ENCODE measurements at regions not wholly inside any gene's neighbourhood (a gene's known extent, or its start where the extent isn't known, plus 50 kb on each side); places are given as distances from the start of the nearest gene placed in this dataset.

DNA sequence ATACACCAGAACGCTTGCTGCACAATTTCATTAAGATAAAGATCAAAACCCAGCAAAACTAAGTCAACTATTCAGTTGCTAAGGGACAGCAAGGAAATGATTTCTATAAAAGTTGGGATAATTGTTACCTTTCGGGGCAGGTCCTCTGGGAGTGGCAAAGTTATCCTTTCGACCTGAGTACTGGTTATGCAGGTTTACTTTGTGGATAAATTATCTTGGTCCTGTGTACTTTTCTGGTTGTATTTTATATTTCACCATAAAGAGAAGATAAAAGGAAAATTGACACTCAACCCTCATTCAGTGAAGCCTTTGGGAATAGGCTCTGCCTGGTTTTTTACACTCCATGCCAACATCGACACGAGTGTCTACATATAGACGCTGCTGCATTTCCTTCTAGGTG lies 146.5 kb downstream of the SYK start:
- DNase-seq: no peak

DNA sequence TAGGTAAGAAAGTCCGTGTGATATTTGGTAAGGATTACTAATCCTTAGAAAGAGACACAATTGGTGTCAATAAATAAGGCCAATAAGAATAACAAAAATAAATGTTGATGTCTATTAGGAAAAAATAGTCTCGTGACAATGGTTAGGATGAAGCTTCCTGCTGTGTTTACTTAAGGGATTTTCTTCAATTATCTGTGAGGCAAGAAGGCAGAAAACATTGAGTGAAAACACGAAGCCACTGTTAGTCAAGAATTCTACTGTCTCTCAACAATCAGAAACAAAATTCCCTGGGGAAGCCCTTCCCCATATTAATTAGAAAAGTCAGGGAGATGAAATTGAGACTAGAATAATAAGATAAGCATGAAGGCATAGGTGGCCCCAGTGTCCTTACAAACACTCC lies 149.0 kb downstream of the SYK start:
- no peak for DNase-seq

DNA sequence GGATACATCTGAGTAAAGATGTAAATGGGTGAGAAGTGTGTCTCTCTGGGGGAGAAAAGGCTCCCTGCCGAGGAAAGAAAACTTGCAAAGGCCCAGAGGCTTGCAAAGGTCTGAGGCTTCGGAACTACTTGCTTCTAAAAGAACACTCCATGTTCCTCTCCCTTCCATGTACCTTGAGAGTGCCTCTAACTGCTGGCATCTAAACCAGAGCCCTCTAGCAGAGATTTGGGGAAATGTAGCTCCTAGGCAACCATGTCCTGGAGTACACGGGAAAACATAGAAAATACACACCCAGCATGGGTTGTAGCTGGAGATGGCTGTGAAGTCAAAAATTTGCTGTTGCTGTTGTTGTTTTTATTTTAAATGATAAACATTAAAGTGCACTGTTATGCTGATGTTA lies 151.6 kb downstream of the SYK start:
- no peak for DNase-seq

DNA sequence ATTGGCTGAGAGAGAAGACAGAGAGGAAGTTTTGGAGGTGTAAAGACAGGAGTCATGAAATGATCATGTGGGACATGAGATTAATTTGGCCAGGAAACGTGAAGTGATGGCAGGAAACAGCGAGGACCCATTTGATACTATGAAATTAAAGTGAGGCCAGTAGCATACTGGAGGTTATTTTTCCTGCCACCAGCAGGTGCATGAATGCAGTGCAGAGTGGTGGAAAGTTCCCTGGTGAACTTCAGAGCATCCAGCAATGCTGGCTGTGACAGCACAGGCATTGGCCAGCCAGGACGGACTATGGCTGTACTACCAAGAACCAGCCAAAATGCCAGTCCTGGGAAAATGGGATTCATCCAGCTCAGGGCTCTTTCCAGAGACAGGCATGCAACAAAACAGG lies 152.2 kb downstream of the SYK start:
- no peak for DNase-seq

DNA sequence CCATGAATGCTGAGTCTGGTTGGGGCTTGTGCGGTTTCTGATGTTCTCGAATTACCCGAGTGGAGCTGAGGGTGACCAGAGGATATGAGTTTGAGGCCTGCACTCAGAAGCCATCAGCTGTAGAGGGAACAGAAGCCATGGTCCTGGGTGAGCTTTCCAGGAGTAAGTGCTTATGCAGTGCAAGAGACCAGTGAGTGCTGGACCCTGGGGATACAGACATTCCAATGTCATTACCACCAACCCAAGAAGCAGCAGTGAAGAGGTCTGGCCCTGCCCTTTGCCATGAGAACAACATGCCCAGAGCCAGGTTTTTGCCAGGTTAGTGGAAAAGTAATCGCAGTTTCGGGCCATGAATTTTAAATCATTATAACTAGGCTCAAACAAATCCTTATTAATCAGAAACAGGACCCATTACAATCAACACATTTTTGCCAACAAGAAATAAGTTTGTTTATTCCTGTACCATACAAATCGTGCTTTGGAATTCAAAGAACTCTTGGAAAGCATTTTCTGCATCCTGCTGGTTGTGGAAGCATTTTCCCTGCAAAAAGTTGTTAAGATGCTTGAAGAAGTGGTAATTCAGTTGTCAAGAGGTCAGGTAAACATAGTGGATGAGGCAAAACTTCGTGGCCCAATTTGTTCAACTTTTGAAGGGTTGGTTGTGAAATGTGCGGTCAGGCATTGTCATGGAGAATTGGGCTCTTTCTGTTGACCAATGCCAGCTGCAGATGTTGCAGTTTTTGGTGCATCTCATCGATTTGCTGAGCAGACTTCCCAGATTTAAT lies 154.6 kb downstream of the SYK start:
- no peak for DNase-seq

DNA sequence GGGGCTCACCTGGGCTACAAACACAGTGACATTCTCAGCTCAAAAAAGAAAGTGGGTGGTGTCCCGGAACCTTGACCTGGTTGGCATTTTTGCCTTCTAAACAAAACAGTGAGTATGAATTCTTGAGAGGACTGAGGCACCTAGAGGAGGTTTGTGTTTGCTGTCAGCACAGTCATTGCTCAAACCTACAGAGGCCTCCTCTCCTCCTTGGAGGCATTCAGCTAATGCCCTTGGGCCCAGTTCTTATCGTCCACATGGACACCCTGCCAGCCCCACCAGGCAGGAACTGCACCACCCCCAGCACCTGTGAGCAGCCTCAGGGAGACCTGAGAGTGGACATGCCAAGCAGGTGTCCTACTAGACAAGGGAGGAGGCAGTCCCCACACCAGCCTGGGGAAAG lies 156.7 kb downstream of the SYK start:
- DNase-seq: no peak

DNA sequence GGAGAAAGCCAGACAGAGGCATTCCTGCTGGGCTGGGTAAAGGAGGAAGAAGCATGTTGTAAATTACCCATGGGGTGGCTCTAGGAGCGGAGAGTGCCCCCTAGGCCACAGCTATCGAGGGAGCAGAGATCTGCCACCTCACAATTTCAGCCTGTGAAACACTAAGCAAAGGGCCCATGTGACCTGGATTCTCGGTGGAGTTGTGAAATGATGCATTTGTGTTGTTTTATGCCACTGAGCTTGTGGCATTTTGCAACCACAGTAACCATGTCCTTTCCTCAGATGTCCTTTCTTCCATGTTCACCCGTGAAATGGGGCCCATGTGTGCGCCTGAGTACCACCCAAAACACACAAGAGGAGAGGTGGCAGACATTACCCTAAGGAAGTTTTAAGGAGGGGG lies 159.3 kb downstream of the SYK start:
- no peak for DNase-seq

DNA sequence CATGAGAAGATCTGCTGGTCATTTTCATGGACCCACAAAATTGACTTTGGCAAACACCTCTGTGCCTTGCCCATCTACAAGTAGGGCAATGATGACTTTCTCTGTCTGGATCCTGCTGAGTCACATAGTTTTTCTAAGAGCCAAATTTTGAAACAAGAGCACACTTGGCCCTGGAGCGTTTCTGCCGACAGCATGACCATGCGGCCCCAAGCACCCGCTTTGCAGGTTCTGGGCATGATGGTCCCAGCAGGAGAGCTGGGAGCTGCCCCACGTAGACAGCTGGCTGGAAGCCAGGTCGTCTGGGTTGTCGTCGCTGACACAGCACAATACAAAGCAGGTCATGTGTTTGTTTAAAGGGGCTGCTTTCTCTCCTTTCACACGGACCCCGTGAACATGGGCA lies 159.8 kb downstream of the SYK start:
- no peak for DNase-seq

DNA sequence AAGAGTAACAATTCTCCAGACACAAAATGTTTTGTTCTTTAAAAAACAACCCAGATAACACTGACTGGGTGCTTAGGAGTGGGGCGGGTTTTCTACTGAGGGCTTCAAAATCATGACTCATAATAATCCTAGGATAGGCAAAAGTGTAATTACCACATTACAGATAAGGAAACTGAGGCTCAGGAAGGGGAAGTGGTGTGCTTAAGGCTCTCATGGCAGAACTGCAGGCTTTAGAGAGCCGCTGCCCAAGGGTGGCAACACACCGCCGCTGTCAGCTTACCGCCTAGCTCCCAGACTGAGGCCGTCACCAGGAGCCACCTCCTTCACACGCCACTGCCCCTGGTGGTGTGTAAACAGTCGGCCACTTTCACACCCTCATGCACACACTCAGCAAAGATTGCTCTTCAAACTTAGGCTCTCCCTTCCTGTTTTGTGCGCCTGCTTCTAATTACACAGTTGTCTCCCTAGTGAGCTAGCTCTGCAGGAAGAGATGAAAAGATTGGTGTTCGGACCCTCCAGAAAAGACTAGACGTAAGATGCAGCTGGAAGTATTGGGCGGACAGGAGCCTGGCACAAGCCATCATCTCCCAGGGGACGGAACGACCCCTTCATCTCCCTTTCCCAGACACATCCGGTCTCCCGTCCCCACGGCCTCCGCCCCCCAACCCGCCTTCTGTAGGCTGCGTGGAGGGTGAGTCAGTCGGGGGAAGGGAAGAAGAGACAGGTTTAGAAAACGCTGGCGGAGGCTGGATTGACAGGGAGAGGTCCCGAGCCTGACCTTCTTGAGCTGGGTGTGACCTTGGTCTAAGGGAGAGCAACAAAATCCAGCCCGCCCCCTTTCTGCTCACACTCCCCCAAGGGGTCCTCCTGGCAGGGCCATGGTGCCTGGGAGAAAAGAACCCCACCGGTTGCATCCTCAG lies 162.7 kb downstream of the SYK start:
- DNase-seq: no peak

DNA sequence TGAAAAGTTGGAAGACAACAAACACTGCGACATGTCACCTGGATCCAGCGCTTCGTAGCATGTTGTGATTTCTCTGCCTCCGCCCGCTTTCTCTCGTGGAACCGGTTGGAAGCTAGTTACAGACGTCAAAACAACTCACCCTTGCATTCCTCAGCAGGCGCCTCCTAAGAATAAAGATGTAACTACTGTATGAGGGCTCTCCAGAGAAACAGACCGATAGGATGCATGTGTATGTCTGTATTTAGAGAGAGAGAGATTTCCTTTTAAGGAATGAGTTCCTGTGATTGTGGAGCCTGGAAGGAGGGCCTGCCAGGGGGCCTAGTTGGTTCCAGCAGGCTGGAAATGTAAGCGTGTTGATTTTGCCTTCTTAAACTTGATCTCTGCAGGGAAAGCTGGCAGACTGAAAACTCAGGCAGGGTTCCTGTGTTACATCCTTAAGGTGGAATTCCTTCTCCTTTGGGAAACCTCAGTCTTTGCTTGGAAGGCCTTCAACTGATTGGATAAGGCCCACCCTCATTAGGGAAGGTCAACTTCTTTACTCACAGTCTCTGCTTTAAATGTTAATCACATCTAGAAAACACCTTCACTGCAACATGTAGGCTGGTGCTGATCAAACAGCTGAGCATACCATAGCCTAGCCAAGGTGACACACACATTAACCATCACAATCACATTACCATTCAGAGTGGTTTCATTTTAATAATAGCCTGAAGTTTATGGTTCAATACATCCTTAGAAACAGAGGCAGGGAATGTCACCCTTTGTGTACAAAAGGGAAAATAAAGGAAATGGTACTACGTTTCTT lies 163.8 kb downstream of the SYK start:
- DNase-seq: no peak

DNA sequence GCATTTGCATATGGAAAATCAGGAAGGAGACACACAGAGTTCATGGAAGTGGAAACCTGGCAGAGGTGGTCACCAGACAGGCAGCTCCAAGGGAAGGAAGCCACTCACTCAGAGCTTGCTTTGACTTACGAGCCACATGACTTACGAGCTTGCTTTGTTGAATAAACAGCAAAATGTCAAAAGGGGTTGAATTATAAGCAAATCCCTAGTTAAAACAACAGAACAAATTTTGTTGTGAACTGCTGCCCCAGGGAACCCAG lies 164.3 kb downstream of the SYK start:
- DNase-seq: no peak

DNA sequence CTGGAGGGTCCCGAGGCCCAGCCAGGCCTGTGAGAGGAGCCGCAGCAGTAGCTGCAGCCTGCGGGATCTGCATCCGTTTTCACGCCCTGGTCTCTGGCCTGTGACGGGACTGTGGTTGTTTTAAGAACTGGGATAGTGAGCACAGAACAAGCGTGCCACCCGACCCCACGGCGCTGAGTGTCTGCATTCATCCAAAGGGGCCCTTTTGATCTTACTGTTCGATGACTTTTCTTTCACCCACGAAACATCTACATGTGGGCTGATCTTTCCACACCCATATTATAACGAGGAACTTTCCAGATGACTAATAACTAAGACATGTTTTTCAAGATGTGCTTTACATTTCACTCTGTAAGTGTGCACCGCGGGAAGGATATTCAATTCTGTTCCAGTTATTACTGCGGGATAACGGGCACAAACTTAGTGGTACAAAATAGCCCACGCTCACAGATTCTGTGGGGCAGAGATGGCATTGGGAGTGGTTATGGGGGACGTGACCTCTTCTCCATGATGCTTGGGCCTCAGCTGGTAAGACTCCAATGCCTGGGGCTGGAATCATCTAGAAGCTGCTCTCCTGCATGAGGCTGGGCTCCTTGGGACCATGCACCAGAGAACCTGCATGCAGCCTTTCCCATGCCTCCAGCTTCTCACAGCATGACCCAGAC lies 165.0 kb downstream of the SYK start:
- peak; percentile 15 for DNase-seq

DNA sequence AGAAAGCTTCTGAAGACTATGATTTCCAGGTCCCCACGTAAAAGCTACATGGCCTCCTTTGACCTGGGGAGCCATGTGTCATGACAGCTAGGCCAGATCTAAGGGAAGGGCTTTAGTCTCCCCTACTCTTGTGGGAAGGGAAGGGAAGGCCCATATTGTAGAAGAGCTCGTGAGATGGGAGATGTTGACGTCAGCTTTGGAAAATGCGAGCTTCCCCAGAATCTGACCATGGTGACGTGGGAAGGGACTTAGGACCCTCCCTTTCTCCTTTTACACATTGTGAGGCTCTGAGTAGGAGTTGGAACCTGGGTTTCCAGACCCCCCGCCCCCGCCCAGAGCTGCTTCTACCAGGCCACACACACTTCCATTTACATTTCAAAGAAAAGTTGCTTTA lies 165.5 kb downstream of the SYK start:
- no peak for DNase-seq

DNA sequence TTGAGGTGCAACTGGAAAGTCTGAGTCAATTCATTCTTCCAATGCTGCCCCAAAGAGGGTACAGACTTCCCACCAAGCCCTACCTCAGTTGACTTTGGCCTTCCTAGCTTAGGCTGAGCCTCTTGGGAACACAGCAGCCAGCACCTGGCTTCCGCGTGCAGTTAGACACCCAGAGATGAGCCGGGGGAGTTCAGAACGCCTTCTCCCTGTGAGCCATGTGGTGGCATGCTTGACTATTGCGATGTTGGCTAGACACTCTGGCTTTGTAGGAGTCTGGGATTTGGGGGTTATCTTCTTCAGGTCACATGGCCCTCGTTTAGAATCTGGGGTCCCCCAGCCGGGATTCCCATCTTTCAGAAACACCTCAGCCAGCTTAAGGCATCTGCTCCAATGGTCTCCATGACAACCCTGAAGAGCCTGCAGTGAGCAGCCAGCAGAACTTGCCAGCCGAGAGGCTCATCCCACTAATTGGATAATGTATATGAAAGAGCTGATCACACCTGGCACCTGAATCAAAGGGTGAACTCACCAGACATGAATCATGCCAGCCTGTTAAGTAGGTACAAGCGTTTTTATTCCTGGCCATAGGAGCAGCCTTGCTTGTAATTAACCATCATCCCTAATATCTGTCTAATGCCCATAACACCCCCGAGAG lies 167.5 kb downstream of the SYK start:
- DNase-seq: no peak

DNA sequence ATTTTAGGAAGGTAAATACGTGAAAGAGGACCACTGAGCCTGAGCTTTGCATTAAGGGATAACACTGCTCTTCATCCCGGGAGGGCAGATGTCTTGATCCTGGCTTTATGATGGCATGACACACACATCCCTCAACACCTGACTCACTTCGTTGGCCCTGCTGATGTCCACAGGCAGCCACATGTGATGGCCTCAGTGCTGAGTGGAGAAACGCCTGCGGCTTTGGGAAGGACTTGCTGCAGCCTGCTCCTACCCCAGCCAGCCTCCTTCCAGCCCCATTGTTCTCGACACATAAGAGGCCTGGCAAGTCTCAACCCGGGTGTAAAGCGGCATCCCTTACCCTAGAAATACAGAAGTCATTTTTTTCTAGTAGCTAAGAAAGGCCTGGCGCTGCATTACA lies 169.0 kb downstream of the SYK start:
- no peak for DNase-seq

DNA sequence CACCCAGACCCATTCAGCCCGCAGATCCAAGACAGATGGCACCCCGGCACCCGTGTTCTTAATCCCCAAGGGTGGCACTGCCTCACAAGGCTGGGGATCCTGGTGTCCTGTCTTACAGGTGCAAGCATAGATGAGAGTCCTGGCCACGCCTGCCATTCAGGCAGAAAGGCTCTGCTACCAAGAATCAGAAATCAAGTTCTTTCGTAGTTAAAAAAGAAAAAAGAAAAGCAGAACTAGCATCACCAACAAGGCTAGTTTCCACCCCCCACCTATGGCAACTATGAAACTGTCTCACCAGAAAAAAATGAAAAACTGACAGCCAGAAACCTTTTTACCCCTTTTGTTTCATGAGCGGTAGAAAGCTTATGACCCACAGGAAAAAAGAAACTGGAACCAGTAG lies 170.4 kb downstream of the SYK start:
- DNase-seq: no peak

DNA sequence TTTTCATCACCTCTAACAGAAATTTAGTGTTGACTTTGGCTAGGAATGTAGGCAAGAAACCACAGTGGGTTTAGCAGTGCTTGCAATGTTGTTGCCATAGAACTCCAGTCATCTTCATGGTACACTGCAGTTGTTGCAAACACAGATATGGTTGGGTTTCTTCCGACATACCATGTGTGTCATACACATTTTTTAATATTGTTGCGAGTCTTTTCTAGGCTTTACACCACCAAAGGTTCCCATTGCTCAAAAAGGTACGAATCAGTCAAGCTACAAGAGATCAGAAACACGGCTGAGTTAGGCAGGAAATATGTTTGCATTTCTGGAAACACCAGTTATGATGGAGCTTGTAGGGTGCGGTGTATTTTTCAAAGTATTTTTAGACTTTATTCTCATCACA lies 172.4 kb downstream of the SYK start:
- no peak for DNase-seq

DNA sequence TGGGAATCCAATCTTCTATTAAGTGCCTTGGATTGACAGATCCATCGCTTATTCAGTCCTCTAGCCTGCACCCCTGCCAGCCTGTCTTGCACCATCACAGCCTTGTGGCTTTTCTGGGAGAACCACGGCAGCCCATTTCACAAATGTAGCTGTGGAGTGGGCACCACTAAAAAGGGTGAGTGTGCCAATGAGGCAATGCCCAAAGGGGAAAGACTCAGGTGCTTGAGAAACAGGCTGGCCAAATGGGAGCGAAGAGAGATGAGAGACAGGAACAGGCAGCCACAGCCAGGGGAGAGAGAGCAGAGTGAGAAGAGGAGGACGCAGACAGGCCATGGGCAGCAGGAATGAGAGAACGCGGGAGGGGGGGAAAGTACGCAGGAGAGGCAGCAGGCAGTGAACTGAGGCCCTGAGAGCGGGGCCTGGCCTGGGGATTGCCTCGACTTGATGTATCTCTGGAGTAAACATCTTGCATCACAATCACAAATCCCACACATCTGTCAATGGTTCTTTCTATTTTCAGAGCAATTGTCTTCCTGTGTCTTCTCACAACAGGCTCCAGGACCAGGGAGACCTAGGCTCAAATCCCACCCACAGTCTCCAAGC lies 173.1 kb downstream of the SYK start:
- DNase-seq: no peak

DNA sequence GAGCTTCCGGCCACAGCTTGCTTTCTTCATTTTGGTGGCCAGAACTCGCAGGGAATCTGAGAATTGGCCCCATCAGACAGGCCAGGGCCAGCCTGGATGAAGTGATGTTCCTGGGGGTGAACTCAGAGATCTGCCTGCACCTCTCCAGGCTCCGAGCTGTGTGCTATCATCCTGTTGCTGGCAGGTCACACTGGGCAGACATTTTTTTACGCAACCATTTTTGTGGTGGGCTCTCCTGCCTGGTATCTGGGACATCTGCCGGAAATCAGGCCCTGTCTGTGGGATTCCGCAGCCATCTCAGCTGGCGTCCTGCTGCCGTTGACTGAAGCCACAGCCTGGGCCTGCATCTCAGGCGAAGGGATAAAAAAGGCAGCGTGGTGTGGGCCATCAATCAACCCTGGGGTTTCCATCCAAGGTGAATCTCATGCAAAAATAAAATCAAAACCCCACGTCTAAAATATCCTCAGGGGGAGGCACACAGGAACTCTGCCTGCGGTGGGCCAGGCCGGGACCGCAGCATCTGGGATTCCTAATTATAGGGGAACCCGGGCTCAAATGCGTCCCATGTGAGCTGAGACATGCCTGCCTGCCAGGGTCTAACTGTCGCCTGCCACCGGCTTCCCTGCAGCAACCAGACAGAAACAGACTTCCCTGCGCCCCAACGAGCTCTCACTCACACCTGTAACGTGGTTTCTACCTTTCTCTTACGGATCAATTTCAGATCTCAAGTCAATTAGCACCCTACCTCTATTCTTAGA lies 174.3 kb downstream of the SYK start:
- no peak for DNase-seq

DNA sequence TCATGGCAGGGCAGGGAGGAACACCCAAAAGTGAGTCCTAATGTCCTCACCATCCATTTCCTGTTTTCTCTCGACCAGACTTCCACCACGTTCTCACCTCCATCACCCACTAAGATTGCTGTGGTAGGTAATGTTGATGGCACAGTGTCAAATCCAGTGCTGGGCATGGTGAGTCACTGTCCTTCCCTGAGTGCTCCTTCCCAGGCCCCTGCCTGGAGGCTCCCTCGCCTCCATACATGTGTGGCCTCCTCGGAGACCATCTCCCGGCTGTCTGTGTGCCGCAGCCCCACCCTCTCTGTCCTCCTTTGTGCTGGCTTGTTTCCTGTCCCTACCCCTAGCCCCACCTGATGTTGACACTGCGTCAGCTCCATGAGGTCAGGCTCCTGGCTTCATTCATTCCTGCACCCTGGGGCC lies 177.5 kb downstream of the SYK start:
- DNase-seq: no peak

DNA sequence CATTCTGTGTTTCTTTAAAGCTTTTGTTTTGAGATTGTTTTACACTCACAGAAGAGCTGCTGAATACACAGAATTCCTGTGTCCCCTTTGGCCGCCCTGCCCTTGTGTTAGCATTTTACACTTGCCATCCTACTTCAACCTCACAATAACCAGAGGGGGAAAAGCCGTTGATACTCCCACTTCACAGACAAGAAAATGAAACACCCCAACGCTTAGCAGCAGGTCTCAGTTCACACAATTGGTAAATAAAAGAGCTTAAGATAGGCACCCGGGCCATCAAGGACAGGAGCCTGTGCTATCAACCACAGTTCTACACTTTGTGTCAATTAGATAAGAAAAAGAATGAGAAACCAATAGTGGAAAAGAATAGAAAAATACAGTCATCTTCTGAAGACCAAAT lies 178.0 kb downstream of the SYK start:
- no peak for DNase-seq

DNA sequence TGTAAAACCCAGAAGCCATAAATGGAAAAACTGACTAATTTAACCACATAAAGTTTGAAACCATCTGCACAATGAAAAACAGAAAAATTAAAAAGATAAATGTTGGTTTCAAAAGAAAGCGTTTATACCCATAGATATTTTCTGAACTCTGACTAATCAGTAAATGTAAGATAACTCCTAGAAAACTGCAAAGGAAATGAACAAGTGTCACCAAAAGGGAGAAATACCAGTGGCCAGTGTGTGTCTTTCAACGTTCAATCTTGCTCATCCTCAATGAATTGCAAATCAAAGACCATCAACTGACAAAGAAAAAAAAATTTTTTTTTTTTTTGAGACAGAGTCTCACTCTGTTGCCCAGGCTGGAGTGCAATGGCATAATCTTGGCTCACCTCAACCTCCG lies 180.1 kb downstream of the SYK start:
- no peak for DNase-seq

All from stimulated activated CD4-positive, alpha-beta T cell treated with anti-CD3 and anti-CD28 coated beads, Interleukin-12 subunit alpha, Interleukin-12 subunit beta, amount 100 ng/mL, for 4 hours (primary cell).